ENCODE measurements at regions not wholly inside any gene's neighbourhood (a gene's known extent, or its start where the extent isn't known, plus 50 kb on each side); places are given as distances from the start of the nearest gene placed in this dataset.

GRCh38 chr1:148294116-148294807, 142.2 kb upstream of the NBPF11 start:
- DNase-seq (ENCODE audit: low spot score) (no peak), ATAC-seq (no peak), FAIRE-seq (no peak)
- Histone ChIP-seq H3K4me3 (replicated peaks in 1 of 3; ENCODE audit: insufficient read depth in 1 of 3, low read depth in 2 of 3, low read length in 3 of 3) (no peak overlapping the region), H3K79me2 (ENCODE audit: insufficient read depth, low read length) (no peaks in the 10 kb centered on the region), H3K9ac (ENCODE audit: insufficient read depth, low read depth, low read length) (no peak overlapping the region), H3K4me1 (ENCODE audit: insufficient read depth, low read length) (no peaks in the 10 kb centered on the region), H4K20me1 (ENCODE audit: insufficient read depth, low read length) (no peaks in the 10 kb centered on the region), H3K27me3 (ENCODE audit: control insufficient read depth in 1 of 2, insufficient read depth in 2 of 2, low read length in 2 of 2) (no peaks in the 10 kb centered on the region), H3K4me2 (ENCODE audit: low read depth, low read length) (no peak overlapping the region), H3K36me3 (replicated peaks in 1 of 2; ENCODE audit: control insufficient read depth in 1 of 2, insufficient read depth in 2 of 2, low read length in 2 of 2) (no peaks in the 10 kb centered on the region), H3K27ac (ENCODE audit: extremely low read length, insufficient read depth, low read length) (no peak overlapping the region), H3K9me3 (ENCODE audit: low read length) (peaks cover 16% of the 10 kb centered on the region), H2AFZ (ENCODE audit: low read length) (no peak overlapping the region)
- no peak for TF ChIP-seq CREBL2 (CRISPR knock-in tag; IDR thresholded peaks at IDR 0.05; ENCODE audit: borderline replicate concordance)
- TF ChIP-seq ATRX (CRISPR knock-in tag; IDR thresholded peaks at IDR 0.05; ENCODE audit: borderline replicate concordance), result no peak
- intact Hi-C loops (cut with micrococcal nuclease; ENCODE audit: unreplicated experiment) (no loop called here), in situ Hi-C loops (cut with HindIII; ENCODE audit: extremely low pct_ligation_motif_present, low pct_unique_long_range_greater_than_20kb) (no loop called here)
- CTCF ChIA-PET (ENCODE audit: low intra/inter-chr PET ratio, low total read pairs), result no interaction called here
- 29% methylated on average over 5 of the region's 5 CpGs for WGBS (ENCODE audit: low lambda C conversion rate)
- POLR2A ChIA-PET, result no interaction called here
- BruUV-seq (replicated peaks), result no TSS peak

DNA sequence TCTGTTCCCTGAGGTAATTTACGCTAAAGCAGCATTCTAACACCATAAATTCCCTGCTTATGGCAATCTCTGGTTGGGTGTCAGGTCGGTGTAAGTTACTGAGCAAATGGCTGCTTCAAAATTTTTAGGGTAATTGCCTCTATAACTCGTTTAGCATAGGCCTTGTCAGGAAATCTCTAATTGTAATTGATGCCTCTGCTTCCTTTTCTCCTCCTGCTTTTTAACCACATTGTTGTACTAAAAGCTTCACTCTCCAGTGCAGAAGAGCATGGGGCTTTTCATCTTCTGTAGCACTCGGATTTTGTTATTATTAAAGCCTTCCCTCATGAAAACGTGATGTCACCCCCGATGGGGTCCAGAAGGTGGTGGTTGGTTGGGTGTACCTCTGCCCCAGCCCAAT, 141.6 kb upstream of the NBPF11 start:
- no peaks in the 10 kb centered on the region for H3K4me1 ChIP-seq (ENCODE audit: insufficient read depth, low read length)
- H3K27ac ChIP-seq (ENCODE audit: extremely low read length, insufficient read depth, low read length), result no peak overlapping the region
- peaks cover 16% of the 10 kb centered on the region for H3K9me3 ChIP-seq (ENCODE audit: low read length)
- H3K27me3 ChIP-seq (ENCODE audit: control insufficient read depth in 1 of 2, insufficient read depth in 2 of 2, low read length in 2 of 2), result no peaks in the 10 kb centered on the region
- 31% methylated on average over 6 of the region's 6 CpGs for WGBS (ENCODE audit: low lambda C conversion rate)
- ChIA-PET CTCF (ENCODE audit: low intra/inter-chr PET ratio, low total read pairs) (no interaction called here), POLR2A (no interaction called here)
- no peaks in the 10 kb centered on the region for H3K79me2 ChIP-seq (ENCODE audit: insufficient read depth, low read length)
- intact Hi-C loops (cut with micrococcal nuclease; ENCODE audit: unreplicated experiment), result no loop called here
- no peak overlapping the region for H3K9ac ChIP-seq (ENCODE audit: insufficient read depth, low read depth, low read length)
- no peak for DNase-seq (ENCODE audit: low spot score)
- no peak for FAIRE-seq
- no peaks in the 10 kb centered on the region for H3K36me3 ChIP-seq (replicated peaks in 1 of 2; ENCODE audit: control insufficient read depth in 1 of 2, insufficient read depth in 2 of 2, low read length in 2 of 2)
- no peak for ATAC-seq
- H2AFZ ChIP-seq (ENCODE audit: low read length), result no peak overlapping the region
- no peak overlapping the region for H3K4me2 ChIP-seq (ENCODE audit: low read depth, low read length)
- in situ Hi-C loops (cut with HindIII; ENCODE audit: extremely low pct_ligation_motif_present, low pct_unique_long_range_greater_than_20kb), result no loop called here
- H4K20me1 ChIP-seq (ENCODE audit: insufficient read depth, low read length), result no peaks in the 10 kb centered on the region
- no TSS peak for BruUV-seq (replicated peaks)
- no peak overlapping the region for H3K4me3 ChIP-seq (replicated peaks in 1 of 3; ENCODE audit: insufficient read depth in 1 of 3, low read depth in 2 of 3, low read length in 3 of 3)
- TF ChIP-seq ATF7 (IDR thresholded peaks at IDR 0.05), result no peak
- TF ChIP-seq ATF7 (CRISPR knock-in tag; IDR thresholded peaks at IDR 0.05), result no peak
- TF ChIP-seq ZKSCAN1 (IDR thresholded peaks at IDR 0.05; ENCODE audit: low read length), result no peak
- TF ChIP-seq ZBTB26 (CRISPR knock-in tag; IDR thresholded peaks at IDR 0.05; ENCODE audit: borderline replicate concordance), result no peak
- TF ChIP-seq NFAT5 (CRISPR knock-in tag; IDR thresholded peaks at IDR 0.05), result no peak
- no peak for TF ChIP-seq ZNF354B (CRISPR knock-in tag; IDR thresholded peaks at IDR 0.05)
- TF ChIP-seq, protein P1, sequence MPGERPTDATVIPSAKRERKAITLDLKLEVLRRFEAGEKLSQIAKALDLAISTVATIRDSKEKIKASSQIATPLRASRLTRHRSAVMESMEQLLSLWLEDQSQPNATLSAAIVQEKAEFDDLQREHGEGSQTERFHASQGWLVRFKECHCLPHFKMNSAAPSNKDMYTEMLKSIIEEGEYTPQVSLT (CRISPR knock-in tag; IDR thresholded peaks at IDR 0.05; ENCODE audit: borderline replicate concordance, low read depth), result no peak
- no peak for TF ChIP-seq PCBP1 (IDR thresholded peaks at IDR 0.05; ENCODE audit: borderline replicate concordance, low read depth, low read length)
- TF ChIP-seq HOXD1 (CRISPR knock-in tag; IDR thresholded peaks at IDR 0.05), result no peak
- no peak for TF ChIP-seq ZNF136 (CRISPR knock-in tag; IDR thresholded peaks at IDR 0.05; ENCODE audit: low read depth)
